K562 (cell line): ENCODE measurements at regions not wholly inside any gene's neighbourhood (a gene's known extent, or its start where the extent isn't known, plus 50 kb on each side); places are given as distances from the start of the nearest gene placed in this dataset.

Experiments
- ATAC-seq: fragments of 200-7000 bp; cut with Tn5 transposase; 3 replicates; pipeline ENCODE4 v1.9.1; 2020; ENCODE audit warnings: moderate library complexity
- BruUV-seq: library from RNA; stranded (reverse); fragments of 400-500 nt; replicated peaks from 2 replicates; lab custom pipeline; 2021; lab: Mats Ljungman, UMichigan
- CTCF ChIA-PET: fragments of 300-600 bp; formaldehyde crosslinking; extraction: SDS; loops from one replicate; lab custom pipeline; 2021; ENCODE audit warnings: low intra/inter-chr PET ratio; lab: Yijun Ruan, JAX
- POLR2A ChIA-PET: fragments of 300-600, 350-650 bp; sonication (Branson Sonifier 250); formaldehyde crosslinking; extraction: SDS; loops from one replicate; lab custom pipeline; 2021; ENCODE audit warnings: antibody characterized with exemption, inconsistent platforms; lab: Yijun Ruan, JAX
- DNase-seq, 4 experiments: peaks; one replicate each; pipeline versions ENCODE4 v3.0.0 to v3.0.0-alpha.2; 2011 to 2018; ENCODE audit warnings: low spot score in 3 of 4, mixed read lengths in 3 of 4; ENCODE audit errors: extremely low read depth in 1 of 4
- FAIRE-seq: peaks from 2 replicates; lab custom pipeline; 2011; peaks lifted over from hg19 to GRCh38; lab: Jason Lieb, UNC
- H2AFZ ChIP-seq: 2 replicates; pipeline ENCODE4 v1.6.0; 2011; ENCODE audit warnings: low read depth, low read length, control low read depth, inconsistent platforms
- H3K27ac ChIP-seq: fragments of 200-600 bp; 3 replicates; pipeline ENCODE4 v1.8.0; 2011; ENCODE audit warnings: low read depth, mild to moderate bottlenecking, control low read depth, inconsistent platforms, low read length, moderate library complexity, mixed read lengths; ENCODE audit errors: extremely low read depth
- H3K27me3 ChIP-seq, 2 experiments: fragments of 300-600 bp in 1 of 2; 2 replicates in 1 of 2; 3 replicates in 1 of 2; pipeline versions ENCODE4 v1.6.0 to v1.8.0; 2011; ENCODE audit warnings: inconsistent platforms in 2 of 2, low read length in 2 of 2, mild to moderate bottlenecking in 1 of 2, mixed read lengths in 1 of 2, moderate library complexity in 1 of 2; ENCODE audit not compliant: control insufficient read depth in 2 of 2, insufficient read depth in 2 of 2
- H3K36me3 ChIP-seq: fragments of 300-600 bp; 3 replicates; pipeline ENCODE4 v1.8.0; 2011; ENCODE audit warnings: mild to moderate bottlenecking, low read length, inconsistent platforms; ENCODE audit not compliant: control insufficient read depth, insufficient read depth
- H3K4me1 ChIP-seq, 2 experiments: fragments of 200-600 bp in 1 of 2; replicated peaks in 1 of 2; 2 replicates in 1 of 2; 3 replicates in 1 of 2; pipeline versions ENCODE4 v1.5.1 to v1.8.0; 2011; ENCODE audit warnings: inconsistent platforms in 2 of 2, low read length in 2 of 2, mild to moderate bottlenecking in 1 of 2, mixed read lengths in 1 of 2, moderate library complexity in 1 of 2; ENCODE audit not compliant: control insufficient read depth in 2 of 2, insufficient read depth in 2 of 2
- H3K4me2 ChIP-seq: 2 replicates; pipeline ENCODE4 v1.6.1; 2011; ENCODE audit warnings: low read length, control low read depth, inconsistent platforms, mixed read lengths; ENCODE audit not compliant: insufficient read depth
- H3K4me3 ChIP-seq: fragments of 200-600 bp; sonication (generic), shearing (Covaris generic); 2 replicates; pipeline ENCODE4 v1.5.1; 2016; ENCODE audit warnings: control low read depth, inconsistent platforms
- H3K79me2 ChIP-seq: fragments of 200-600 bp; 3 replicates; pipeline ENCODE4 v1.8.0; 2011; ENCODE audit warnings: low read length, inconsistent platforms; ENCODE audit not compliant: control insufficient read depth, insufficient read depth
- H3K9ac ChIP-seq, 2 experiments: 2 replicates each; pipeline versions ENCODE4 v1.6.0 to v1.6.1; 2011; ENCODE audit warnings: low read depth in 2 of 2, low read length in 2 of 2, control low read depth in 1 of 2, inconsistent platforms in 1 of 2, mild to moderate bottlenecking in 1 of 2, mixed read lengths in 1 of 2; ENCODE audit not compliant: insufficient read depth in 1 of 2
- H3K9me1 ChIP-seq: one replicate; pipeline ENCODE4 v1.6.0; 2011; ENCODE audit warnings: inconsistent platforms, mild to moderate bottlenecking, low read length, moderate library complexity; ENCODE audit not compliant: control insufficient read depth, insufficient read depth
- H3K9me3 ChIP-seq: replicated peaks from 2 replicates; pipeline ENCODE4 v1.5.1; 2011; ENCODE audit warnings: low read depth, low read length, inconsistent platforms; ENCODE audit not compliant: control insufficient read depth, insufficient read depth
- H4K20me1 ChIP-seq: replicated peaks from 2 replicates; pipeline ENCODE4 v1.6.1; 2011; ENCODE audit warnings: low read length, inconsistent platforms, mixed read lengths; ENCODE audit not compliant: control insufficient read depth, insufficient read depth
- CEBPB ChIP-seq: fragments of 450-650 bp; IDR thresholded peaks from 2 replicates; pipeline ENCODE4 v1.6.1; 2016; ENCODE audit warnings: missing genetic modification characterization, missing compliant biosample characterization
- CSDE1 ChIP-seq, 2 experiments: fragments of 450-650 bp; IDR thresholded peaks; 2 replicates each; pipeline ENCODE4 v1.6.1; 2016; ENCODE audit warnings: mild to moderate bottlenecking in 1 of 2
- ESRRB ChIP-seq: fragments of 250-450 bp; sonication (Bioruptor Pico); IDR thresholded peaks from 2 replicates; pipeline ENCODE4 v1.5.0; 2020; ENCODE audit warnings: mild to moderate bottlenecking, moderate library complexity, borderline replicate concordance
- HNRNPL ChIP-seq: fragments of 200-400 bp; formaldehyde crosslinking; IDR thresholded peaks from 2 replicates; pipeline ENCODE4 v1.6.1; 2017; ENCODE audit warnings: low read depth, mild to moderate bottlenecking, low read length
- RFX1 ChIP-seq: fragments of 450-650 bp; IDR thresholded peaks from 2 replicates; pipeline ENCODE4 v1.6.1; 2016; ENCODE audit warnings: mild to moderate bottlenecking, moderate library complexity
- RHOXF2B ChIP-seq: fragments of 250-450 bp; sonication (Bioruptor Pico); conservative IDR thresholded peaks from 2 replicates; pipeline ENCODE4 v1.5.1; 2021
- WGBS: fragments of 100-300 bp; shearing (Covaris generic); methylation state at CpG from one replicate; pipeline ENCODE4 v1.1.6; 2016; ENCODE audit warnings: low coverage, mixed read lengths; ENCODE audit not compliant: insufficient coverage; ENCODE audit errors: missing lambda C conversion rate; 5-methylcytosine and 5-hydroxymethylcytosine counted together
- in situ Hi-C: fragments of 300-500 bp; cut with MboI; formaldehyde crosslinking; loops from 4 replicates; pipeline ENCODE4 v1.15.0; 2018; ENCODE audit warnings: inconsistent platforms, mixed read lengths
- intact Hi-C: fragments of 100-400 bp; cut with micrococcal nuclease; formaldehyde crosslinking; loops from 2 replicates; pipeline ENCODE4 v1.14.2; 2022
- TF ChIP-seq, protein P1 (sequence below): sonication (generic); formaldehyde crosslinking; IDR thresholded peaks from 2 replicates; pipeline ENCODE4 v1.8.0; 2022; ENCODE audit warnings: missing genetic modification reagents, mild to moderate bottlenecking, borderline replicate concordance
- TF ChIP-seq, protein P2 (sequence below), 2 experiments: fragments of 450-650 bp in 1 of 2; sonication (generic) in 1 of 2; formaldehyde crosslinking in 1 of 2; IDR thresholded peaks in 1 of 2; conservative IDR thresholded peaks in 1 of 2; 2 replicates each; pipeline versions ENCODE4 v1.6.1 to v1.8.1; 2016 to 2023; ENCODE audit warnings: mild to moderate bottlenecking in 2 of 2, moderate library complexity in 2 of 2, inconsistent platforms in 1 of 2, missing genetic modification reagents in 1 of 2
- TF ChIP-seq, protein P3 (sequence below): fragments of 250-450 bp; sonication (Bioruptor Pico); IDR thresholded peaks from 2 replicates; pipeline ENCODE4 v1.4.0; 2020
- TF ChIP-seq, protein P4 (sequence below): fragments of 450-650 bp; IDR thresholded peaks from one replicate; pipeline ENCODE4 v1.6.1; 2018; ENCODE audit warnings: mild to moderate bottlenecking, moderate library complexity; ENCODE audit not compliant: partially characterized antibody
- TF ChIP-seq, protein P5 (sequence below): fragments of 250-450 bp; sonication (Bioruptor Pico); IDR thresholded peaks from 2 replicates; pipeline ENCODE4 v1.4.0; 2020; ENCODE audit warnings: mild to moderate bottlenecking, moderate library complexity

DNA sequence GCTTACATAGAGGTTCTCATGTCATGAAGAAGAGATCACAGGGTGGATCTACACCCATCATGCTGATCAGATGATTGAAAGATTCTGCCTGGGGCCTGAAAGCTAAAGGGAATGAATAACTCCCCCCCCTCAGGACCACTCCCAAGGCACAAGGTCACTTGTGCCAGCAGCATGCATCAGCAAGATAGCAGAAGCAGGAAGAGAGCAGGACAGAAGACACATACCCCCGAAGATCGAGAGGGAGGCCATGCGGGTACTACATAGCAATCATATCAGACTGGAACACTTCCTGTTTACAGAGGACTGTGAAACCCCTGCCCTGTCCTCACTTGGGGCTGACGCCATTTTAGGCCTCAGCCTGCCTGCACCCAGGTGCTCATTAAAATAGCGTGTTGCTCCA lies 143.2 kb upstream of the EDNRB start (continued):
- TF ChIP-seq, protein P1, sequence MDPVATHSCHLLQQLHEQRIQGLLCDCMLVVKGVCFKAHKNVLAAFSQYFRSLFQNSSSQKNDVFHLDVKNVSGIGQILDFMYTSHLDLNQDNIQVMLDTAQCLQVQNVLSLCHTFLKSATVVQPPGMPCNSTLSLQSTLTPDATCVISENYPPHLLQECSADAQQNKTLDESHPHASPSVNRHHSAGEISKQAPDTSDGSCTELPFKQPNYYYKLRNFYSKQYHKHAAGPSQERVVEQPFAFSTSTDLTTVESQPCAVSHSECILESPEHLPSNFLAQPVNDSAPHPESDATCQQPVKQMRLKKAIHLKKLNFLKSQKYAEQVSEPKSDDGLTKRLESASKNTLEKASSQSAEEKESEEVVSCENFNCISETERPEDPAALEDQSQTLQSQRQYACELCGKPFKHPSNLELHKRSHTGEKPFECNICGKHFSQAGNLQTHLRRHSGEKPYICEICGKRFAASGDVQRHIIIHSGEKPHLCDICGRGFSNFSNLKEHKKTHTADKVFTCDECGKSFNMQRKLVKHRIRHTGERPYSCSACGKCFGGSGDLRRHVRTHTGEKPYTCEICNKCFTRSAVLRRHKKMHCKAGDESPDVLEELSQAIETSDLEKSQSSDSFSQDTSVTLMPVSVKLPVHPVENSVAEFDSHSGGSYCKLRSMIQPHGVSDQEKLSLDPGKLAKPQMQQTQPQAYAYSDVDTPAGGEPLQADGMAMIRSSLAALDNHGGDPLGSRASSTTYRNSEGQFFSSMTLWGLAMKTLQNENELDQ (CRISPR knock-in tag): no peak
- TF ChIP-seq ESRRB (CRISPR knock-in tag) (no peak), RHOXF2B (CRISPR knock-in tag) (no peak)
- TF ChIP-seq, protein P2, sequence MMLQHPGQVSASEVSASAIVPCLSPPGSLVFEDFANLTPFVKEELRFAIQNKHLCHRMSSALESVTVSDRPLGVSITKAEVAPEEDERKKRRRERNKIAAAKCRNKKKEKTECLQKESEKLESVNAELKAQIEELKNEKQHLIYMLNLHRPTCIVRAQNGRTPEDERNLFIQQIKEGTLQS (IDR thresholded peaks at IDR 0.05): no peak
- TF ChIP-seq, protein P2 (CRISPR knock-in tag; conservative IDR thresholded peaks at IDR 0.05): no peak
- TF ChIP-seq, all 486 proteins: peak for 0

DNA sequence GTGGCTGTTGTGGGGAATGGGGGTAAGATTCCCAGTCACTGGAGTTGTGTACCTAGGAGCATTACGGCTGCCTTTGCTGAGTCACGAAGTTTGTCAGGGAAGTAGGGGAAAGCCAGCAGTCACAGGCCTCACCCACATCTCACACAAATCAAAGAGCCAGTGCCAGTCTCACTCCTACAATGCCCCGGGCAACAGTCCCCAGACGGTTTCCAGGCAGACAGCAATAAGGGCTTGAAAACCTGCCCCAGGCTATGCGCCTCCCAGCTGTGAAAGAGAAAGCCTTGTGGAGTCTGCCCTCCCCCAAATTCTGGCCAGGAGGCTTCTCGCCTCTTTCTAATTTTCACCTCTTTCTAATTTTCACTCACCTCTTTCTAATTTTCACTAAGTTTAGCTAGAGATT lies 142.3 kb upstream of the EDNRB start:
- H3K36me3 ChIP-seq: no peaks in the 10 kb centered on the region
- no peaks in the 10 kb centered on the region for H3K4me1 ChIP-seq
- no peak overlapping the region for H3K4me2 ChIP-seq
- no peaks in the 10 kb centered on the region for H3K79me2 ChIP-seq
- no peaks in the 10 kb centered on the region for H3K27me3 ChIP-seq
- intact Hi-C loops (no loop called here), in situ Hi-C loops (no loop called here)
- no peak overlapping the region for H3K9ac ChIP-seq
- BruUV-seq: no TSS peak
- no peak overlapping the region for H3K4me3 ChIP-seq
- H3K9me3 ChIP-seq: no peaks in the 10 kb centered on the region
- no peaks in the 10 kb centered on the region for H4K20me1 ChIP-seq
- H2AFZ ChIP-seq: no peak overlapping the region
- no peak overlapping the region for H3K27ac ChIP-seq
- POLR2A ChIA-PET: interaction anchor here (0.8 kb wide), 1 partner anchor 25 kb away, joined by 4 read pairs; no protein-coding TSS in a partner anchor
- CTCF ChIA-PET: no interaction called here
- DNase-seq: no peak
- 0% methylated on average over 3 of the region's 6 CpGs for WGBS
- ATAC-seq: no peak
- FAIRE-seq: no peak
- H3K9me1 ChIP-seq: no peaks in the 10 kb centered on the region
- TF ChIP-seq RFX1 (no peak), CEBPB (tag) (no peak), CSDE1 (IDR thresholded peaks at IDR 0.05) (no peak), HNRNPL (no peak)
- TF ChIP-seq, protein P3, sequence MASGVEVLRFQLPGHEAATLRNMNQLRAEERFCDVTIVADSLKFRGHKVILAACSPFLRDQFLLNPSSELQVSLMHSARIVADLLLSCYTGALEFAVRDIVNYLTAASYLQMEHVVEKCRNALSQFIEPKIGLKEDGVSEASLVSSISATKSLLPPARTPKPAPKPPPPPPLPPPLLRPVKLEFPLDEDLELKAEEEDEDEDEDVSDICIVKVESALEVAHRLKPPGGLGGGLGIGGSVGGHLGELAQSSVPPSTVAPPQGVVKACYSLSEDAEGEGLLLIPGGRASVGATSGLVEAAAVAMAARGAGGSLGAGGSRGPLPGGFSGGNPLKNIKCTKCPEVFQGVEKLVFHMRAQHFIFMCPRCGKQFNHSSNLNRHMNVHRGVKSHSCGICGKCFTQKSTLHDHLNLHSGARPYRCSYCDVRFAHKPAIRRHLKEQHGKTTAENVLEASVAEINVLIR (CRISPR knock-in tag): no peak
- TF ChIP-seq, protein P4, sequence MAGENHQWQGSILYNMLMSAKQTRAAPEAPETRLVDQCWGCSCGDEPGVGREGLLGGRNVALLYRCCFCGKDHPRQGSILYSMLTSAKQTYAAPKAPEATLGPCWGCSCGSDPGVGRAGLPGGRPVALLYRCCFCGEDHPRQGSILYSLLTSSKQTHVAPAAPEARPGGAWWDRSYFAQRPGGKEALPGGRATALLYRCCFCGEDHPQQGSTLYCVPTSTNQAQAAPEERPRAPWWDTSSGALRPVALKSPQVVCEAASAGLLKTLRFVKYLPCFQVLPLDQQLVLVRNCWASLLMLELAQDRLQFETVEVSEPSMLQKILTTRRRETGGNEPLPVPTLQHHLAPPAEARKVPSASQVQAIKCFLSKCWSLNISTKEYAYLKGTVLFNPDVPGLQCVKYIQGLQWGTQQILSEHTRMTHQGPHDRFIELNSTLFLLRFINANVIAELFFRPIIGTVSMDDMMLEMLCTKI: no peak
- TF ChIP-seq, protein P5, sequence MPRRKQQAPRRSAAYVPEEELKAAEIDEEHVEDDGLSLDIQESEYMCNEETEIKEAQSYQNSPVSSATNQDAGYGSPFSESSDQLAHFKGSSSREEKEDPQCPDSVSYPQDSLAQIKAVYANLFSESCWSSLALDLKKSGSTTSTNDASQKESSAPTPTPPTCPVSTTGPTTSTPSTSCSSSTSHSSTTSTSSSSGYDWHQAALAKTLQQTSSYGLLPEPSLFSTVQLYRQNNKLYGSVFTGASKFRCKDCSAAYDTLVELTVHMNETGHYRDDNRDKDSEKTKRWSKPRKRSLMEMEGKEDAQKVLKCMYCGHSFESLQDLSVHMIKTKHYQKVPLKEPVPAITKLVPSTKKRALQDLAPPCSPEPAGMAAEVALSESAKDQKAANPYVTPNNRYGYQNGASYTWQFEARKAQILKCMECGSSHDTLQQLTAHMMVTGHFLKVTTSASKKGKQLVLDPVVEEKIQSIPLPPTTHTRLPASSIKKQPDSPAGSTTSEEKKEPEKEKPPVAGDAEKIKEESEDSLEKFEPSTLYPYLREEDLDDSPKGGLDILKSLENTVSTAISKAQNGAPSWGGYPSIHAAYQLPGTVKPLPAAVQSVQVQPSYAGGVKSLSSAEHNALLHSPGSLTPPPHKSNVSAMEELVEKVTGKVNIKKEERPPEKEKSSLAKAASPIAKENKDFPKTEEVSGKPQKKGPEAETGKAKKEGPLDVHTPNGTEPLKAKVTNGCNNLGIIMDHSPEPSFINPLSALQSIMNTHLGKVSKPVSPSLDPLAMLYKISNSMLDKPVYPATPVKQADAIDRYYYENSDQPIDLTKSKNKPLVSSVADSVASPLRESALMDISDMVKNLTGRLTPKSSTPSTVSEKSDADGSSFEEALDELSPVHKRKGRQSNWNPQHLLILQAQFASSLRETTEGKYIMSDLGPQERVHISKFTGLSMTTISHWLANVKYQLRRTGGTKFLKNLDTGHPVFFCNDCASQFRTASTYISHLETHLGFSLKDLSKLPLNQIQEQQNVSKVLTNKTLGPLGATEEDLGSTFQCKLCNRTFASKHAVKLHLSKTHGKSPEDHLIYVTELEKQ (CRISPR knock-in tag): no peak
